IMR-90 (cell line): ENCODE measurements at regions not wholly inside any gene's neighbourhood (a gene's known extent, or its start where the extent isn't known, plus 50 kb on each side); places are given as distances from the start of the nearest gene placed in this dataset.

Experiments used
- ATAC-seq: fragments of 200-7000 bp; cut with Tn5 transposase; 2 replicates; pipeline ENCODE4 v1.9.1; 2020; ENCODE audit warnings: low read depth, mild to moderate bottlenecking, moderate library complexity
- BruUV-seq: library from RNA; stranded (reverse); fragments of 400-500 nt; replicated peaks from 2 replicates; lab custom pipeline; 2021; lab: Mats Ljungman, UMichigan
- CTCF ChIA-PET: fragments of 300-600 bp; formaldehyde crosslinking; extraction: SDS; loops from one replicate; lab custom pipeline; 2021; ENCODE audit warnings: antibody characterized with exemption; lab: Yijun Ruan, JAX
- POLR2A ChIA-PET: fragments of 300-600 bp; sonication (Branson Sonifier 250); formaldehyde crosslinking; loops from one replicate; lab custom pipeline; 2022; ENCODE audit warnings: antibody characterized with exemption; ENCODE audit not compliant: unreplicated experiment; lab: Charles Lee
- DNase-seq: peaks from one replicate; pipeline ENCODE4 v3.0.0; 2013
- H2AFZ ChIP-seq: replicated peaks from 2 replicates; pipeline ENCODE3; 2013; ENCODE audit warnings: low read length, mild to moderate bottlenecking; ENCODE audit not compliant: poor library complexity
- H2AK5ac ChIP-seq: 2 replicates; pipeline ENCODE4 v1.6.1; 2013; ENCODE audit warnings: low read depth, low read length, inconsistent platforms
- H2AK9ac ChIP-seq: replicated peaks from 2 replicates; pipeline ENCODE3; 2013; ENCODE audit warnings: mild to moderate bottlenecking, low read depth, low read length, moderate library complexity; ENCODE audit not compliant: poor library complexity
- H2BK120ac ChIP-seq: 2 replicates; pipeline ENCODE4 v1.6.1; 2013; ENCODE audit warnings: low read depth, low read length, inconsistent platforms
- H2BK15ac ChIP-seq: 3 replicates; pipeline ENCODE4 v1.6.1; 2013; ENCODE audit warnings: low read depth, low read length, inconsistent platforms
- H2BK20ac ChIP-seq: 2 replicates; pipeline ENCODE4 v1.6.1; 2013; ENCODE audit warnings: low read depth, mild to moderate bottlenecking, inconsistent platforms, low read length, moderate library complexity
- H2BK5ac ChIP-seq: 2 replicates; pipeline ENCODE4 v1.6.1; 2013; ENCODE audit warnings: mild to moderate bottlenecking, low read depth, low read length, inconsistent platforms; ENCODE audit not compliant: poor library complexity, severe bottlenecking
- H3K14ac ChIP-seq: replicated peaks from 2 replicates; pipeline ENCODE4 v1.6.1; 2013; ENCODE audit warnings: low read depth, low read length, inconsistent platforms
- H3K18ac ChIP-seq: 2 replicates; pipeline ENCODE4 v1.6.1; 2013; ENCODE audit warnings: low read depth, low read length, control low read depth
- H3K23ac ChIP-seq: 2 replicates; pipeline ENCODE4 v1.6.1; 2013; ENCODE audit warnings: low read depth, low read length, inconsistent platforms
- H3K27ac ChIP-seq: 2 replicates; pipeline ENCODE4 v1.5.1; 2013; ENCODE audit warnings: mild to moderate bottlenecking, control low read depth, low read length; ENCODE audit not compliant: insufficient read depth
- H3K27me3 ChIP-seq: 2 replicates; pipeline ENCODE4 v1.6.1; 2013; ENCODE audit warnings: low read length; ENCODE audit not compliant: control insufficient read depth, insufficient read depth
- H3K36me3 ChIP-seq: 2 replicates; pipeline ENCODE4 v1.6.1; 2013; ENCODE audit warnings: low read length, mixed read lengths; ENCODE audit not compliant: control insufficient read depth, insufficient read depth
- H3K4ac ChIP-seq: 2 replicates; pipeline ENCODE4 v1.6.1; 2013; ENCODE audit warnings: low read depth, low read length, inconsistent platforms
- H3K4me1 ChIP-seq: 2 replicates; pipeline ENCODE4 v1.6.1; 2013; ENCODE audit warnings: low read length, mixed read lengths; ENCODE audit not compliant: control insufficient read depth, insufficient read depth
- H3K4me2 ChIP-seq: 2 replicates; pipeline ENCODE4 v1.6.1; 2013; ENCODE audit warnings: low read depth, mild to moderate bottlenecking, control low read depth, low read length, moderate library complexity
- H3K4me3 ChIP-seq: 2 replicates; pipeline ENCODE4 v1.5.1; 2013; ENCODE audit warnings: low read depth, mild to moderate bottlenecking, control low read depth, low read length, moderate library complexity; ENCODE audit not compliant: insufficient read depth
- H3K56ac ChIP-seq: 2 replicates; pipeline ENCODE4 v1.6.1; 2013; ENCODE audit warnings: low read length, inconsistent platforms; ENCODE audit not compliant: insufficient read depth; ENCODE audit errors: extremely low read depth
- H3K79me1 ChIP-seq, 2 experiments: 2 replicates each; pipeline ENCODE4 v1.6.1; 2013; ENCODE audit warnings: low read length in 2 of 2, inconsistent platforms in 1 of 2, low read depth in 1 of 2
- H3K9ac ChIP-seq: 2 replicates; pipeline ENCODE4 v1.6.1; 2013; ENCODE audit warnings: low read depth, low read length, control low read depth
- H3K9me1 ChIP-seq: 2 replicates; pipeline ENCODE4 v1.6.1; 2013; ENCODE audit warnings: low read length, inconsistent platforms; ENCODE audit not compliant: insufficient read depth
- H3K9me3 ChIP-seq: 2 replicates; pipeline ENCODE4 v1.6.1; 2013; ENCODE audit warnings: low read length; ENCODE audit not compliant: control insufficient read depth, insufficient read depth
- H4K20me1 ChIP-seq: 2 replicates; pipeline ENCODE4 v1.6.1; 2013; ENCODE audit warnings: low read length, inconsistent platforms; ENCODE audit not compliant: insufficient read depth
- H4K5ac ChIP-seq: 2 replicates; pipeline ENCODE4 v1.6.1; 2013; ENCODE audit warnings: mild to moderate bottlenecking, low read depth, low read length, control low read depth
- H4K8ac ChIP-seq, 2 experiments: 2 replicates each; pipeline ENCODE4 v1.6.1; 2013; ENCODE audit warnings: low read depth in 2 of 2, low read length in 2 of 2, control low read depth in 1 of 2, inconsistent platforms in 1 of 2
- H4K91ac ChIP-seq: 2 replicates; pipeline ENCODE4 v1.6.1; 2013; ENCODE audit warnings: low read depth, low read length, inconsistent platforms; ENCODE audit not compliant: insufficient read depth
- BHLHE40 ChIP-seq: fragments of 150-350 bp; IDR thresholded peaks from 2 replicates; pipeline ENCODE4 v1.6.1; 2016; ENCODE audit warnings: mild to moderate bottlenecking, low read depth, low read length
- CHD1 ChIP-seq: IDR thresholded peaks from 2 replicates; pipeline ENCODE4 v1.6.1; 2012; ENCODE audit warnings: low read depth, low read length, improper control_type of control experiment
- ELK1 ChIP-seq: fragments of 150-350 bp; IDR thresholded peaks from 2 replicates; pipeline ENCODE4 v1.6.1; 2016; ENCODE audit warnings: low read depth, mild to moderate bottlenecking, low read length, moderate library complexity, borderline replicate concordance
- FOS ChIP-seq: fragments of 150-350 bp; IDR thresholded peaks from 2 replicates; pipeline ENCODE4 v1.6.1; 2016; ENCODE audit warnings: low read depth, low read length
- MAFK ChIP-seq: IDR thresholded peaks from 2 replicates; pipeline ENCODE4 v1.6.1; 2012; ENCODE audit warnings: low read depth, low read length, improper control_type of control experiment
- MAZ ChIP-seq: IDR thresholded peaks from 2 replicates; pipeline ENCODE4 v1.6.1; 2012; ENCODE audit warnings: low read depth, mild to moderate bottlenecking, low read length, improper control_type of control experiment, moderate library complexity, borderline replicate concordance
- NFE2L2 ChIP-seq: fragments of 150-350 bp; IDR thresholded peaks from 2 replicates; pipeline ENCODE4 v1.6.1; 2016; ENCODE audit warnings: low read depth, mild to moderate bottlenecking, low read length
- POLR2A ChIP-seq: IDR thresholded peaks from 2 replicates; pipeline ENCODE4 v1.6.1; 2012; ENCODE audit warnings: mild to moderate bottlenecking, low read depth, low read length
- RCOR1 ChIP-seq: IDR thresholded peaks from 2 replicates; pipeline ENCODE4 v1.6.1; 2012; ENCODE audit warnings: mild to moderate bottlenecking, low read length, improper control_type of control experiment; ENCODE audit not compliant: insufficient replicate concordance
- RFX5 ChIP-seq: IDR thresholded peaks from 2 replicates; pipeline ENCODE4 v1.8.0; 2012; ENCODE audit warnings: low read depth, mild to moderate bottlenecking, low read length, moderate library complexity
- USF2 ChIP-seq: fragments of 150-350 bp; IDR thresholded peaks from 2 replicates; pipeline ENCODE4 v1.6.1; 2017; ENCODE audit warnings: mild to moderate bottlenecking, antibody characterized with exemption, low read length, low read depth
- WGBS, 2 experiments: methylation state at CpG; one replicate each; pipeline versions ENCODE4 v1.1.5 to v1.1.7; 2013; ENCODE audit warnings: missing lambda C conversion rate in 2 of 2; ENCODE audit not compliant: insufficient read length in 1 of 2; ENCODE audit errors: extremely low coverage in 2 of 2; 5-methylcytosine and 5-hydroxymethylcytosine counted together
- dilution Hi-C: fragments of 300-500 bp; cut with HindIII; formaldehyde crosslinking; loops from one replicate; pipeline ENCODE4 v1.14.3; 2018; ENCODE audit warnings: low sequenced_read_pairs; ENCODE audit not compliant: unreplicated experiment
- in situ Hi-C: fragments of 300-500 bp; cut with MboI; formaldehyde crosslinking; loops from 3 replicates; pipeline ENCODE4 v1.14.3; 2019; ENCODE audit warnings: low sequenced_read_pairs, inconsistent platforms, mixed read lengths
- intact Hi-C: fragments of 100-400 bp; cut with micrococcal nuclease; formaldehyde crosslinking; loops from 2 replicates; pipeline ENCODE4 v1.10.0; 2022

- Histone ChIP-seq H3K23ac (no peak overlapping the region), H3K14ac (no peak overlapping the region), H2AK5ac (no peak overlapping the region), H3K27ac (no peak overlapping the region), H2BK120ac (no peak overlapping the region), H3K18ac (no peak overlapping the region), H3K9me3 (no peaks in the 10 kb centered on the region), H3K79me1 (no peaks in the 10 kb centered on the region), H4K20me1 (no peaks in the 10 kb centered on the region), H3K9me1 (no peaks in the 10 kb centered on the region), H2BK5ac (no peak overlapping the region), H4K8ac (no peak overlapping the region), H4K91ac (no peak overlapping the region), H3K36me3 (no peaks in the 10 kb centered on the region), H3K4ac (no peak overlapping the region), H3K4me3 (no peak overlapping the region), H3K56ac (no peak overlapping the region), H3K4me2 (no peak overlapping the region), H2AK9ac (no peak overlapping the region), H2AFZ (no peak overlapping the region), H2BK20ac (no peak overlapping the region), H4K5ac (no peak overlapping the region), H2BK15ac (no peak overlapping the region), H3K9ac (no peak overlapping the region), H3K27me3 (no peaks in the 10 kb centered on the region; the same call in 1 of the 2 replicates), H3K4me1 (no peaks in the 10 kb centered on the region)
- CTCF ChIA-PET: no interaction called here
- TF ChIP-seq BHLHE40: no peak
- TF ChIP-seq ELK1: no peak
- TF ChIP-seq MAFK: no peak
- TF ChIP-seq POLR2A: no peak
- TF ChIP-seq USF2: no peak
- TF ChIP-seq RFX5: no peak
- no peak for TF ChIP-seq RCOR1
- no peak for TF ChIP-seq CHD1
- TF ChIP-seq FOS: no peak
- no peak for TF ChIP-seq NFE2L2
- TF ChIP-seq MAZ: no peak
- WGBS, 2 experiments: no CpG with 5 or more reads among the region's 3 CpGs
- in situ Hi-C loops (no loop called here), dilution Hi-C loops (no loop called here), intact Hi-C loops (no loop called here)
- POLR2A ChIA-PET: no interaction called here
- ATAC-seq (no peak), DNase-seq (no peak)
- BruUV-seq: no TSS peak
Measured at GRCh38 chr6:71049198-71049770, 92.4 kb upstream of the B3GAT2 start.
